NAMALWA (cell line): ENCODE measurements at regions not wholly inside any gene's neighbourhood (a gene's known extent, or its start where the extent isn't known, plus 50 kb on each side); places are given as distances from the start of the nearest gene placed in this dataset.

Experiments
- DNase-seq: peaks from one replicate; pipeline ENCODE4 v3.0.0-alpha.2; 2015; ENCODE audit warnings: low spot score

DNA sequence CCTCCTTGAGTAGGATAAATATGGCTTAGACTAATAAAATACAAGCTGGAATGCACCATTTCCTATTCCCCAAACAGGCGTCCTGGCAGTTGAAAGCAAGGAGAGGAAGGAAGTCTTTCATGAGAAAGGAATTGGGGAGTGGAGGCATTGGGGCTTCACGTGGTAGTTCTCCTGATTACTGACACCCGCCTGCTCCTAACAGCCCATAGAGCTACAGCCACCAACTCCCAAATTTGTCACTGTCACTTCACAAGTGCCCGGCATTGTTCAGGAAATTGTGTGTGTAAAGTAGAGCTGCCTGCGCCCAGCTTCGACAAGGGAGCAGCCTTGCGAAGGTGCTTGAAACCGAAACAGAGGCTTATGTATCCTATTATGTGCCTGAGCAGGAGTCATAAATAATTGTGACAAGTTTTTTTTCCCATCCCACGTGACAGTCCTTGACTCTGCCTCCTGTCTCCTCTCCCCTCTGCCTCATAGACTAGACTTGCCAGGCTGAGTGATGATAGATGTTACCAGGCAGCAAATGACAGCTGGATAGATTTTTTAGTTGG lies 301.7 kb upstream of the ZFP64 start:
- no peak for DNase-seq

DNA sequence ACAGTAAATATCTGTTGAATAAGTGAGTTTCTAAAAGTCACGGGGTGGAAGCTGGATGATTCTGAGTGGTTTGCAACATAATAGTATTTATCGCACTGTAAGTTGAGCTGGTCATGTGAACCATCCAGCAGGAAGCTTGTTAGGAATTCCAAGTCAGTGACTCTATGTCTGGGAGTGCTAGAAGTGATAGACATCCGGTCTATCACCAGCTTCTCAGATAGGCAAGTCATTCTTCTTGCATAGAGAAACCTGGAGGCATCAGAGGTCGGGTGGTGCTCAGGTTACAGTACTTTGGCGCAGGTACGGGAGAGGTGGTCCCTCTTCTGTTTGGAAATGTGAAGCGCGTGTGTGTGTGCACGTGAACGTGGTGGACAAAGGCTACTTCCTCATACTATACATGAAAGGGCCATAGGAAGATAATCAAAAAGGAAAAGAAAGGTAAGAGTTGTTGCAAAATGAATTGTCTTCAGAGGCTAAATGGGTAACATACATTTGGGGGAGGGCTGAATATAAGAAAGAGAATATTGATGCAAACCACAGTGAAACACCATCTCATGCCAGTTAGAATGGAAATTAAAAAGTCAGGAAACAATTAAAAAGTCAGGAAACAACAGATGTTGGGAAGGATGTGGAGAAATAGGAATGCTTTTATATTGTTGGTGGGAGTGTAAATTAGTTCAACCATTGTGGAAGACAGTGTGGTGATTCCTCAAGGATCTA lies 299.3 kb upstream of the ZFP64 start:
- DNase-seq = no peak

DNA sequence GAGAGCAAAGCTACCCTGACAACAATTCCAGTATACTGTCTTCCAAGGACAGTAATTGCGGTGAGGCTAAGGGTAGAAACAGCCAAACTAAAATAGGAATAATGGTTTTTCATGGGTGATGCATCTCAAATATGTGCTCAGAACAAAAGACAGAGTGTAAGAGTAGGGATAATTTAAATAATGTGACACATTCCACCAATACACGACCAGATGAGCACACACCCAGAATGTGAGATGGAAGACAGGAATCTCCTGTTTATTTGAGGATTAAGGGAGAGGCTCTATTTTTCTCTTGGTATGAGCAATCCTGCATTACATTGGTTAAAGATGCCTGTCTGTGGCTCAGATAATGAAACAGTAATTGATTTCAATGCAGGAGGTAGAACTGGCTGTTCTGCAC lies 292.9 kb upstream of the ZFP64 start:
- no peak for DNase-seq

DNA sequence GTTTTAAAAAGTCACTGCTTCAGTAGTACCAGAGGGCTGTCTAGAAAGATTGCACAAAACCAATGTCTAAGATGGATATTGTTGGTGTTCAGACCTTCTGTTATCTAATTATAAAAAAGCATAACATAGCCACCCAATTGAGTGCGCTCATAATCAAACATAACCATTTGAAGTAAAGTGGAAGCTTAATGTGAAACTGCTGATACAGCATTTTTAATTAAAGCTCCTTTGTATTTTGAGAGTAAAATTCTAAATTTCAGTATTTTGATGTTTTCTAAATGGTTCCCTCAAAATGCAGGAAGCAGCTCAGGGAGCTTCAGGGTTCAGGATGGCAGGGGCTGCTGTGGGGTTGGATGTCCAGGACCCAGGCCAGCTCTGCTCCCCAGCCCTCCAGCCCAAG lies 291.8 kb upstream of the ZFP64 start:
- no peak for DNase-seq

DNA sequence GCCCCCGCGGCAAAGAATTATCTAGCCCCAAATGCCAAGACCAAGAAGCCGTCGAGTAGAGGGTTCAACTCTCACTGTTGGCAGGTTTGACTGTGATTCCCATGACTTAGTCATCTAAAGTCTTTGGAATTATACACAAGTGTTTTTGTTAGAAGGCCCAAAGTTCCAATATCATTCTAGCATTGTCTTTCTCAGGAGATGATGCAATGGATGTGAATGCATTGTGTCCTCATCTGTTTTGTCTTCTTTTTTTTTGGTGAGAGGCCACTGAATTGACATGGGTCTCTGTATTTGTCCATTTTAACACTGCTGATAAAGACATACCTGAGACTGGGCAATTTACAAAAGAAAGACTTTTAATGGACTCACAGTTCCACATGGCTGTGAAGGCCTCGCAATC lies 290.5 kb upstream of the ZFP64 start:
- no peak for DNase-seq

DNA sequence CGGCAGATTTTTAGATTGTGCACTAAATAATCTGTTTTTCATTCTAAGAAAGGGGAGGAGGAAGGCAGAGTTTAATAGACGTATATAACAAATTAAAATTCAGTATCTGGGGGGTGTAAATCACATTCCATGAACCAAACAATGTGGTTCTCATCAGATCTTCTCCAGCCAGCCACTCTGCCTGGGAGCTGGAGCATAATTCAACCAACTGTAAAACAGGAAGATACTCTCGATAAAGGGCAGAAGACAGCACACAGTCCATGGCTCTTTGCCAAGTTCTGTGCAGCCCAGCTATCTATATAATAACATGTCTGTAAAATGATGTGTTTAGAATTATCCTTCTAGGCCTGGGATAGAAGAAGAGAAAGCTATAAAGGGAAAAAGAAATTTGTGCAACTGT lies 289.9 kb upstream of the ZFP64 start:
- DNase-seq = no peak

DNA sequence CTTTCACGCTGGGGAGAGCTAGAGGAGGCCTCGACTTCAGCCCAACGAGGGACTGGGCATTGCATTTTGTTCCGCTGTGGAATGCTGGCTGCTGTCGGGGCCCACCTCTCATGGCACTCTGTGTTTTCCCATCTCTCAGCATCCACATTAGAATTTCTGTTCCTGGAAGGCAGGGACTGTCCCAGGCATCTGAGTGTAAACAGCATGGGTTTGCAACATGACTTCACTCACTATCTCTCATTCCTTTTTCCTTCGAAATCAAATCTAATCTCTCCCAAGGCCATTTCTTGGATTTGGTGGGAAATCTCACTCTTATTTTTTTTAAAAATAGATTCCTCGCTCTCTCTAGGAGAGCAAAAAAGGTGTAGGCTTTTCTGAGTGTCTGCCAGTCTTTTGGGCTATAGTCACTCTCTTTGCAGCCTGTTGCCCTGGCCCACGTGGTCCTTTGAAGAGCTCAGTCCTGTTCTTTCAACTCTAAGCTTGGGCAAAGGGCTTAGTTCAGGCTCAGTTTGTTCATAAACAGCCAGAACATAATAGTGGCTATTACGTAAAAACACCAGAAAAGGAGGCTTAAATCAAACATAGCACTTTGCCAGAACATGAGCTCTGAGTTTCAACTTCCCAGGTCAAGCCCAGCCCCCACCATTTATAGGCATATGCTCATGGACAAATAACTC lies 284.6 kb upstream of the ZFP64 start:
- DNase-seq = no peak

DNA sequence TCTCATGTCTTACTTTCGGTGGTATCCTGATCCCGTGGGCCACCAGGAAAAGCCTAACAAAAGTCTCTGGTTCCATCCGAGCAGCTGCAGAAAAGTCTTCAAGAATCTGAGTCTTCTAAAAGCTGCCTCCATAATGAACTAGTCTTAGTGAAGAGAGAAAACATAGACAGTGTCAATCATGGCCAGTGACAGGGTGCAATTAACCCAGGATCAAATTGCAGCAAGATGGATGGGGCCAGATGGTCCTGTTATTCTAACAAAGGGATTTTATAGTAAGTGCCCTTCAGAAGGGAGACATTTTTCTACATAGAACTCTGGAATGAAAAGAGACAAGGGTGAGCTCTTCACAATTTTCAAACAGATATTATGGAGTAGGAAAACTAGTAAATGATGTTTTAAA lies 281.6 kb upstream of the ZFP64 start:
- DNase-seq = no peak

DNA sequence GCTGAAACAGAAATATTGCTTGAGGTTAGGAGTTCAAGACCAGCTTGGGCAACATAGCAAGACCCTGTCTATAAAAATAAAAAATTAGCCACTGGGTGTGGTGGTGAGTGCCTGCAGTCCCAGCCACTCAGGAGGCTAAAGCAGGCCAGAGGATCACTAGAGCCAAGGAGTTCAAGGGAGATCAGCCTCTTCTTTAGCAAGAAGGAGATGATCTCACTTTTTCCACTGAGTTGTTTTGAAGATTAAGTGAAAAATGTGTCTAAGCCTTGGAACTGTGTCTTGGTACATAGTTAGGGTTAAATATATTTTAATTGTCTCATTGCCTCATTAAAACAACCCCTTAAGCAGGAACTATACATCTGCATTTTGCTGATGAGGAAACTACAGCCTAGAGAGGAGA lies 279.0 kb upstream of the ZFP64 start:
- no peak for DNase-seq

DNA sequence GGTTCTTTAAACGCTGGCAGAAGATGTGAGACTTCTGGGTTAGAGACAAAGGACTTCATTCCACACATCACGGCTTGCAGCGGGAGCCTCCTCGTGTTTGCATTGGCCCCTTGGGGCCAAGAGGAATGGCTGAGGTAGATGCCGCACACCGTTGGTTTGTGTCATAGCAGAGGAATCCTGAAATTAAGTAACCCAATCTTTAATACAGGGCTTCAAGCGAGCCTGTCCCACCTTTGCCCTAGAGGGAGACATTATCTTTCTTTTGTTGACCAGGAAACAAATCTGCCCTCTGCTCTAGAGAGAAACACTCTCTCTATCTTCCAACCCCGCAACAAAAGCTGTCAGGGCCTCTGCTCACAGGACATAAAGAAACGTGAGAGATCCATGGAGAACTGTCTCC lies 277.5 kb upstream of the ZFP64 start:
- no peak for DNase-seq

DNA sequence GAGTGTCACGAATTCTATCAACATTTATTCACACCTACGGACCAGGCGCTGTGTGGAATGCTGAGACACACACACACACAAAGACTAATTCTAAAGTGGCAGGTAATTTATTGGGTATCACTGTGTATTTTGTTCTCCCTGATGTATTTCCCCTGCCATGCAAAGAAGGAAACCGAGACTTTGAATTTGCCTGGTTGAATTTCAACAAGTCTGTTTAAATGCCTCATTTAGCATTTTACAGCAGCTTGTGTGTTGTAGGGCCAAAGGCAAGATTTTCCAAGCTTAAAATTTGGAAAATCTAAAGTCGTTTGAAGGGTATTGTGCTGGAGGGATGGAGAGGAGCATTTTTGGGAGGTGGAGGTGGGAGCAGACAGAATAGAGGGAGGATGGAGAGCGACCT lies 274.4 kb upstream of the ZFP64 start:
- no peak for DNase-seq

DNA sequence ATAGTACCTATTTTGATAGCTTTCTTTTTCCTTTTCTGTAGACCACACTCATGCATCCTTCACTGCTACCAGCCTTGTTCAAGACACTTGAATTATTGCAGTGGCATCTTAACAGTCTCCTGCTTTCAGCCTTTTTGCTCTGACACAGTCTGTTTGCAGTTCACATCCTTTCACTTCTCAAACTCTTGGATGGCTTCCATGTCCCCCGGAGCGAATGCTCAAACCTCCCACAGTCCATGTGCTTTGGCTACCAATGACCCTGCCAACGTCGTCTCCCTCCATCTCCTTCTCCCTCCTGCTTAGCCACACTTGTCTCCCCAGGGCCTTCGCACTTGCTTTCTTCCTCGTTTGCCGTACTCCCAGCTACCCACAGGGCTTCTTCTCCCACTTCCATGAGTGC lies 270.0 kb upstream of the ZFP64 start:
- no peak for DNase-seq

DNA sequence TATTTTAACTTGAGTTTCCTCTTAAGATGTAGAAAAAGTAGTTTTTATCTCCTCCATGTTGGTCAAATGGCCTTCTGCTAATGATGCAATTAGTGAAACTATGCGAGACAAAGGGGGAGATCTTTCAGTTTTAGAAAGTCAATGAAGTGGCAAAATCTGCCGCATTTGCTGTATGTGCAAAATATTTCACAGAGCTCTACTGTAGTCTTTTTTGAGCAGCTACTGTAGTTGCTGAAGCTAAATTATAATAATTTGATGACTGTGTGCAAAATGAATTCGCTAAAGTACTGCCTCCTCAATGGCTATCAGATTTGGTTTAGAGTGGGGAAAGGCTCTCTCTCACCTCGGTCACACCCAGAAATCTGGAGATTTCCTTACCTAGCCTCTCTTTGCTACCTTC lies 267.6 kb upstream of the ZFP64 start:
- DNase-seq = no peak

DNA sequence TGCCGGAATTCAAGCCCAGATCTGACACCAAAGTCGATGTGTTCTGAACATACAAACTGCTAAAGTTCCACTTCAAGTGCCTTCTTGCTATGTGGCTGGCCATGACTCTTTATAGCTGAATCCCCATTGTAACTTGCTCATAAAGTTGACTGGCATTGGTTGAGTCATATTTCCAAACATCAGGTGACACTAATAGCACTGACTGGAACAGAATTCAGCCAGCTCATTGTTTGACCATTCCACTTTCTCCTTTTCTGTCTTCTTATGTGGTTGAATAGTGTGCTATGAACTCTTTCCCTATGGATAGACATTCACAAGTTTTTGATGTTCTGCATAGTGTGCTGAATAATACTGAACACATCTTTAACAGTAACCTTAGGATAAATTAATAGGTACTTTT lies 266.2 kb upstream of the ZFP64 start:
- no peak for DNase-seq

DNA sequence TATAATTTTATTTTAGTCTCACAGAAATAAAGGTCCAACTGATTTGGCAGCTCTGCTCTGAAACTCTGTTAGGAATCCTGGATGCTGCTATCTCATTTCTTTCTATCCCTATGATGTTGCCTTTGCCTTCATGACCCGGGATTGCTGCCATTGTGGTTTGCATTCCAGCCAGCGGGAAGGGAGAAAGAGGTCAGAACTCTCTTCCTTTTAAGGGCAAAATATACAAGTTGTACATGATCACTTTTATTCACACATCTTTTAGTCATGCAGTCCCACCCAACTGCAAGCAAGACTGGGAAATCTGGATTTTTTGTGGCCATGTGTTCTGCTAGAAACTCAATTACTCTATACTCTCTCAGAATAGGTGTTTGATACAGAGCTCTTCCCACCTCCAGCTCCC lies 263.1 kb upstream of the ZFP64 start:
- no peak for DNase-seq

DNA sequence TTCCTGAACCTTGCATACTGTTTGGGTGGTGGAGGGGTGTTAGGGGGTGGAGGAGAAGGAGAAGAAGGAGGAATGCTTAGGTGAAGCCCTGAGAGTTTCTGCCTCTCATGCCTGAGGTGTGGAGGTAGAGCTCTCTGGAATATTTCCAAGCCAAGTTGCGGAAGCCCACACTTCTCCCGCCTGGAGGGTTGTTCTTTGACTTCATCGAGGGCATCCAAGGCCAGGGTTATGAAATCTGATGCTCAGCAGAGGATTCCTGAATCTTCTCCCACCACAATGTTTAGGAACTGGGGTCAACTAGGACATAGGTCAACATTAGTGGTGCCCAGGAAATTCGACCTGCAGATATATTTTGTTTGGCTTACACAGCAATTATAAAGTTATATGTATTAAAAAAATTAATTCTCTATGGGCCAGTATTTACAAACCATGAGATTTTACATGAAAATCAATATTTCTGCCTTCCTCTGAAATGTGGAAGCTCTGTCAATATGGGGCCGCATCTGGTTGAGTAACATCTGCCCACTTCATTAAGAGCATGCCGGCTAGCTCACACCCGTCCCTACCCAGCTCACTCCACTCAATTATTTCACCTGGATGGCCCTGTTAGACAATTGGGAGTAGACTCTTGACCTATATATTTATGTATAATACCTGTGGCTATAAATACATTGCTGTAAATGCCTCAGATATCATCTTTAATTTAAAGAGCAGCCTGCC lies 257.1 kb upstream of the ZFP64 start:
- no peak for DNase-seq

DNA sequence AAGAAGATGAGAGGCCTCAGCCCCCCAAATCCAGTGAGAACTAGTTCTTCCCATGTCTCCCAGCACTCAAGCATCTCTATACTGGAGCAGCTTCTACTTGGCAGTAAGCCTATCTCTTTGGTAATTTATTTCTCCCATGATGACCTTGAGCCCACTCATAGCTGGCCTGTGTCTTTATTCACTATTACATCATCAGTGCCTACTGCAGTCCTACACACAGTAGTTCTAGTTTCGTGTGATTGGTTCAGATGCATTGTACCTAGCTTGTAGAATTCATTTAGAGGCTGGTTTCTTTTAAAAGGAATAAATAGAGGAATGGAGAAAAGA lies 255.6 kb upstream of the ZFP64 start:
- DNase-seq = no peak

DNA sequence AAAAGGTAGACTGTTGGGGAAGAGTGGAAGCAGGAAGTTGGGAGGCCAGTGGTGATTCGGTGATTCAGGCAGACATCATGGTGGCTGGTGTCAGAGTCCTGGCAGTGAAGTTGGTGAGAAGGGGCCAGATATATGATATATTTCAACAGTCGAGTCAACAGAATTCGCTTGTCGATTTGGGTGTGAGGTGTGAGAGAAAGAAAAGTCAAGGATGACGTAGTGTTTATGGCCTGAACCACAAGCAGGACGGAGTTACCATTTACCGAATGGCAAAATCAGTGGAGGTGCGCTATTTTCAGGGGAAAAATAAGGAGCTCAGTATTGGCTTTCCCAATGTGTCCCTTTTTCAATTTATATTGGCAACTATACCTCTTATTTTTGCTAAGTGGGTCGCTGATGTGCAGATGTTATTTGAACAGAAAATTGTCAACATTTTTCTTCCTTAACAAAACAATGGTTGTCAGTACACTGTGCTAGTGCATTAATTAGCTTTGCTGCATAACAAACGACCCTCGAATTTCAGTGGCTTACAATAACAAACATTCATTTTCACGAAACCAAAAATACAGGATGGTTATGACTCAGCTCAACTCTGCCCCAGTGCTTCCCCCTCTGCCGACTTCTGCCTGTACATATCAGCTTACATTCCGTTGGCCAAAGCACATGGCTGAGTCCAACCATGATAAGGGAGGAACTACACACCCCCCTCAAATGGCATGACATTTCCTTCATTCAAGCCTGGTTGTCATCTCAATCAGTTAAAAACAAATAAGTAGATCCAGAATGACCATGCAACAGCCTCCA lies 255.0 kb upstream of the ZFP64 start:
- no peak for DNase-seq

DNA sequence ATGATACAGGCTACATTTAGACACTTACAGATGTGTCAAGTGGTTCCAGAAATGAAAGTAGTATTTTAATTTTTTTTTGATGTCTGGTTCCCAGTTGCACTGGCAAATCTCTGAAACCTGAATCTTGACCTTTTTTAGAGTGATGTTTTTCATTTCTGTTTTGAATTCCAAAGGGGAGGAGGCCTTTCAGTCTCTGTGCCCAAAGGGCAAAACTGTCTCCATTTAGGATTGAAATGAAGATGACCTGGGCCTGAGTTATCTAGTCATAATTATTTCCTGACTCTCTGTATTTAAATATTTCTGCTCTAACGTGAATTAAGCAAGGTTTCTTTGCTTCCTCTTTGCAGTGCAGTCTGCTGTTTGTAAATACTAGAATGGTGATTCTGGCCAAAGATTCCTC lies 252.9 kb upstream of the ZFP64 start:
- DNase-seq = no peak

DNA sequence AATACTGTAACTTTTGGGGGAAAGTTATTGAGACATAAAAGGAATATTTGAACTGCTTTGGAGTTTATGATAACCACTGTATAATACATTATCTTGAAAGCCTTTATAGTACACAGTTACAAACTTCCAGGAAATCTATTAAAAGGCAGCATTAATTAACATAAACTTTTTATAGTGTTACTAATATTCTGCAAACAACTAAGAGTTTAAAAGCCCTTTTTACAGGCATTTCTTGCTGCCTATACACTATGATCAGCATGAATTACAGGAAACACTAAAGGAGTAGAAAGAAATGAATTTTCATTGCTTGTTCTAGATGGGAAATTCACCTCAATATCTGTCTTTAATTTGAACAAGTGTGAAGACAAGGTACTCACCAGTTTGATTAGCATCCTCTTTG lies 252.3 kb upstream of the ZFP64 start:
- no peak for DNase-seq

DNA sequence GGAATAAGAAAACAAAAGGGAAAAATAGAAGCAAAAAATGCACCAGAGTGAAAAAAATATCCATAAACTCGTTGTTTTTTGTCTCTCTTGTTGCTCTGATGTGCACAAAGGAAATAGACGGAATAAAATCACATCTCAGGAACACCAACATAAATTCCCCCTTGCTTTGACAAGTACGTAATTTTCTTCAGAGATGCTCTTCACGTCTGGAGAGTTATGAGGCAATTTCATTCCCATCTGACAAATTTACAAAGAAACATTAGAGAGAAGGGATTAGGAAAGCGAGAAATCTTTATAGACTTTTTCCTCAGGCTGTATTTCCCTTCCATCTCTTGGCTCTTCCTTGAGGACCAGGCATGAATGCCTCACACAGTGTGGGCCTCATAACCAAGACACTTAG lies 250.1 kb upstream of the ZFP64 start:
- no peak for DNase-seq

DNA sequence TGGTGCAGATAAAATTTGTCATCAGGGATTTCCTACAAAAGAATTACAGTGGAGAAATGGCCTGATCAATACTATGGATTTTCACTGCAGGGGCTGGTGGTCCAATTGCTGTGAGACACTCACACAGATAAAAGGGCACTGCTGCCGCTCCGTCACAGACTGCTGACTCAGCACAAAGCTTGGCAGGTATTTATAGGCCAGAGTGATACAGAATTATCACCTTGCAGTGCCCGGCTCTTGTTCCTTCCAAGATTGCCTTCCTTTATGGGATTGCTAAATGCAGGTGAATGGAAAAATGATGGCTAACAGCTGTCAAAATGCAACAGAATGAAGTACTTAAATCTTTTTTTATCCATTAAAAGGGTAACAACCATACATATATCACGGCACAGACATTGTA lies 247.8 kb upstream of the ZFP64 start:
- no peak for DNase-seq
